Umbilical cord (tissue), 1 donor: ENCODE measurements at regions not wholly inside any gene's neighbourhood (a gene's known extent, or its start where the extent isn't known, plus 50 kb on each side); places are given as distances from the start of the nearest gene placed in this dataset.

Source experiments
- DNase-seq: peaks from one replicate; pipeline ENCODE4 v3.0.0-alpha.2; 2015; ENCODE audit warnings: low spot score

DNA sequence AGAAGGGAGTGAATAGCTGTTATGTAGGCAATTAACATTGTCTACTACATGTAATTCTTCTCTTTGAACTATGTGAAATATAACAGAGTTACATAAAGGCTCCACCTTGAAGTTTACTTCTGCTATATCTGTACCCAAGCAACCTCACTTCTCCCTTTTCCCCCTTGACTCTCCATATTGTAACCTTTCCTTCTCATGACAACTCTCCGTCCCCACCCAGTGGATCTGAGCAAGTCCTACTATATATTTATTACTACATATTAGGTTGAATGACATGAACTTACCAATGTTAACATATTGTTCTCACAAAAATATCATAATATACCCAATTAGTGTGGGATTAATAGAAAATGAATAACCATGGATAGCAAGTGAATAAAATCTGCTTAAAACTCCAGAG lies 93.2 kb upstream of the ATP8A1 start:
- DNase-seq: no peak

DNA sequence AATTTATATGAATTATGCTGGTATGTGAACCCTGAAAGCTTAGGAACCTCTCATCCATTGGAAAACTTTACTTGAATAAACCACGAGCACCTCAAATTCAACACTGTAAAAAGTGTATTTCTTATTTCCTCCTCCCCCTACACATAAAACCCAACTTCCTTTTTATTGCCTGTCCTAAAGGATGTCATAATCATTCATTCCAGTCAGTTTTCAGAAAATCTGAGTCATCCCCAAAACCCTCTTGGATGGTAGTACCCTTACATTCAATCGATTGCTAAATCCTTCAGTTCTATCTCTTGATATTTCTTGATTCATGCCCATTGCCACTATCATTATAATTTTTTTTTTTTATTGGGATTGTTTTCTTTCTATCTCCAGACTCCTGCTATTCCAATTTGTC lies 91.1 kb upstream of the ATP8A1 start:
- no peak for DNase-seq

DNA sequence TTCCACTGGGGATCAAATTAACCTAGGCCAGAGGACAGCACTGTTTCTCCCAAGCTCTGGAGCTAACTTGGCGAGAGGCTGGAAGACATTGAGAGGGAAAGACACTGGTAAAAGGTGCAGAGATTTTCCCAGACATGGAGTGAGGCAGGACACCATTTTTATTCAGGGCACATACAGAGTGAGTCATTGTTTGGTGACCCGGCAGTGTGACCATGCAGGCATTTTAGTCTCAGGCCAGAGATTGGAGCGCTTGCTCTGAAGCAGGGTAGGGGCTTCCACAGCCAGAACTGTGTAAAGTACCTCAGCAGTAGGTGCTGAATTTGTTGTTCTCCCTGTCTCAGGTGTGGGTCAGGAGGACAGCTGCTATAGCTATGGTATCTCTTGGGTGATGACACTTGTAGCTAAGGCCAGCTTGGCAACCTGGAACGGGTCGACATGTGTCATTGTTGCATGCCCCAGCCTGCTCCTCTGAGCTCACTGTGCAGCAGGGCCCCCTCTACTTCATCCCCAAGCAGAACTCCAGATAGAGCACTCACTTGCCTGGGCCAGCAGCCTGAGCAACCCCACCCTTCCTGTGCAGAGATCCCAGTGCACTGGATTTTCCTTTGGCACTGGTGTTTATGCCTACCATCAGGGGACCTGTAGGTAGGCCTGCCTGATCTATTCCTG lies 79.8 kb upstream of the ATP8A1 start:
- DNase-seq: no peak

DNA sequence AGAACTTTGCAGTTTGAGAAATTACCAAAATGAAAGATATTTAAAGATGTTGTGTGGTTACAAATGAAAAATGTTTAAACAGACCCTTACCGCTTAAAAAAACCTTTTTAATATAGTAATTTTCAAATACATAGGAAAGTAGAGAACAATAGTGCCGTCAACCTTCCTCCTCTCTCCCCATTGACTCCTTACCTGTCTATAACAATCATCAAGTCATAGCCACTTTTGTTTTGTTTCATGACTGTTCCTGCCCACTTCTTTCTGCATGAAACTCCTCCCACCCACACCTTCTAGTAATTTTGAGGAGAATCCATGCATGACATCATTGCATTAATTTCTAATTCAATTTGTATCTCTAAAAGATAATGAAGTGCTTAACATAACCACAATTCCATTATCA lies 76.5 kb upstream of the ATP8A1 start:
- DNase-seq: no peak

DNA sequence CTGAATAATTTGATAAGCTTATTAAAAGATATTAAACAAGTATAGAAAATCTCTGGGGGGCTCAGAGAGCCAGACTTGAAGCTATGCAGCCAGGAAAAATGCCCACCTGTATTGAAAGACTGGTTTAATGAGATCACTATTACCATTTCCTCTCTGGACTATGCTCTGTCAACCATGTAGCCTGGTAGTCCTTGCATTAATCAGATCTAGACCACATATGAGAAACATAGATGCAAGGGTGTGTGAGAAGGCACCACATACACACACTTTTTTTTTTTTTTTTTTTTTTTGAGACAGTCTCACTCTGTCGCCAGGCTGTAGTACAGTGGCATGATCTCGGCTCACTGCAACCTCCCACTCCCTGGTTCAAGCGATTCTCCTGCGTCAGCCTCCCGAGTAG lies 75.9 kb upstream of the ATP8A1 start:
- no peak for DNase-seq

DNA sequence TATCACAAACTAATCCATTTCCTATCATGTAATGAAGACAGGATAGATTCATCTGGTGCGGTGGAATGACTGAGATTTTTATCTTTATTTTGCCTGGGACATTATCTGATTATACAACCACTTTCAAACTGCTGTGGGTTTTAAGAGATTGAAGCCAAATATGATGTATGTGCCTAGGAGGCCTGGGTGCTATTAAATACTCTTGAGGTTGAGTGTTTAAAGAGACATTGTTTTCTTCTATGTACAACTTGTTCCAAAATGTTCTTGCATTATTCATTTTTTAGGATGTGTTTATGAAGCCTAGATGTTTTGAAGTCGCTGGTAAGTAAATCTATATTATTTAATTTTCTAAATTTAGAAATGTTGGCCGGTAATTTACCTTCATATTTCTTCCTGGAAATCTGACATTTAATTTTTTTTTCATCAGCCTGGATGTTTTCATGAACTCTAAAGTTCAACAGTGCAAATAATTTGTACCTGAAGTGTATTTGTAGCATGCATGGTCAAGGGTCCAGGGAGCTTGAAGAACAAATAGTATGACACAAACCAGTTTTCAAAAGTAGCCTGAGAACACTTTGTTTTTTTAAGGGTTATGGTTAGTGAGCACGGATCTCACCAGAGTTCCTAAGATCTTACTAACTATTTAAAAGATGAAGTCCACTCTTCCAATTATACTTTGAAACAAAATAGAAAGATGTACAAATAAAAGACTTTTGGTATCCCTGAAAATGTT lies 72.8 kb upstream of the ATP8A1 start:
- no peak for DNase-seq

DNA sequence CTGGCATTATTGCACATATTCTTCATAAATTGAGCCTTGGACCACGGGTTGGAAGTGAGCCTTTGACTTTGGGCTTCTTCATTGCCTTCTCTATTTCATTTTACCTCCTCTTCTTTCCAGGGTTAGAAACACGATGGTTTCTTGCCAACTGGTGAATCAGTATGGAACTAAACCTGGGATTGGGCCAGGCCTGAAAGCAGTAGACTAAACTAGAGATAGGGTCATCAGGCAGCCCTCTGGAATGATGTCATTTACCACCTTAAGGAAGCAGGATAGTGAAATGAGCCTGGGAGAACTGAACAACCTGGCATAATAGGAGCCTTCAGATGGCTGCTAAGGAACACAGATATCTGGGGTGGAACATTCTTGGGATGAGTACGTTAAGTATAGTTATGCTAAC lies 67.5 kb upstream of the ATP8A1 start:
- DNase-seq: no peak

DNA sequence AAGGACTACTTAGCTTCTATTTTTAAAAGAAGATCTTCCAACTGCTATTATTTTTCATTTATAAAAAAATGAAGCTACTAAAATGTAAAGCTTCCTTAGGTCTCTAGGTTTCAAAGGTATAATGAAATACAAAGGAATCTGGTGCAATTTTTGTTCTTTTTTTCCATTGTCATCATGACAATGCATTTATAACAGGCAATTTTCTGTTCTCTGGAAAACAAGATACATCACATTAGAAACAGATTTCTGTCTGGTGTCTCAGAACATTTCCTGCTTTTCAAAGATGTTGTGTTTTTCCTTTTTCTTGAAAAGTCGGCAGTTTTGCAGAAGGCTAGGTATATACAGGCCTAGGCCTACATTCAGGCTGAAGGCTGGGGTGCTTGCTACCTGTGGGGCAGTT lies 63.6 kb upstream of the ATP8A1 start:
- DNase-seq: no peak

DNA sequence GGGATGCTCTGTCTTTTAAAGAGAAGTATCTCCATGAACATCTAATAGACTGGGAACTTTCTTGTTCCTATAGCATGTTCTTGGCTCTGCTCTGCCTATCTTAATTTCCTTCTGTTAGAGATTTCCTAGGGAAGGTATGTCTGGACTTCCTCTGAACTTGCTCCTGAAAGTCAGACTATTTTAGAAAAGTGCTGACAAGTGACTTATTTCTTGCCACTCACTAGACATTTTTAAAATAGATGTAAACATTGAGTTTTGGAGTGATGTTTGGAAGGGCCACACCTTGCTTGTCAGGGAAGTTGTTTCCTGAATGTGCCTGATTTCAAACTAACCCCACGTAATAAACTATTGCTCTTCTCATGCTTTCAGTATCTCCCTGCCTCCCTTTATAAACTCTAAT lies 62.4 kb upstream of the ATP8A1 start:
- no peak for DNase-seq

DNA sequence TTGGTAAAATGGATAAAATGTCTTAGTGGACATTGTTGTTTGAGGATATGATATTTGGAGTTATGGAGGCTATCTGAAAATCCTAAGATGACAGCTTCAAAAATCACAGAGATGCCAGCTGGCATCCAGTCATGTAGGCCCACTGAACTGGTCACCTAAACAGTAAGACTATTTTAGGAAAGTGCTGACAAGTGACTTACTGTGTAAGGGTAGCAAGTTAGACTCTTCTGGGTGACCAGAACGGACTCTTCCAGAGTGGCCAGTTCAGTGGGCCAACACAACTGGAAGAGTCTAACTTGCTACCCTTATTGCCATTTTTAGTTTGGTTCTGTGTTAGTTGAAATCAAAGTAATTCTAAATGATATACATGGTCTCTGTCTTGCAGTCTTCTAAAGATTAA lies 61.4 kb upstream of the ATP8A1 start:
- DNase-seq: no peak

DNA sequence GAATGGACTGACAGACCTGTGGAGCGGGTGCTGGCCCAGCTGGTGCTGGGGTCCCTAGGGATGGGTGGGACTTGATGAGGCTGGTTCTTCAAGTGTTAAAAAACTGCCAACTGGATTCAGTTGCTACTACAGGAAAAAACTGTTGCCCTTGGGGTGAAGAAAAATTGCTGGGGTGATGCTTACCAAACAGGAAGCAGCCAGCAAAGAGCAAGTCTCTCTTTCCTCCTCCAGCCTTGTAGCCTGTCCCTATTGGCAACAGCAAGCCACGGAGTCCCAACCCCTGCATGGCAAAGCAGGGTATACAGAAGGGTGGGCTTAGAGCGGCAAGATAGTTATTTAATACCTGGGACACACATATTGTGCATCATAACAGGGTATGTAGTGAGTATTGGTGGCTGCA lies 60.1 kb upstream of the ATP8A1 start:
- DNase-seq: no peak

DNA sequence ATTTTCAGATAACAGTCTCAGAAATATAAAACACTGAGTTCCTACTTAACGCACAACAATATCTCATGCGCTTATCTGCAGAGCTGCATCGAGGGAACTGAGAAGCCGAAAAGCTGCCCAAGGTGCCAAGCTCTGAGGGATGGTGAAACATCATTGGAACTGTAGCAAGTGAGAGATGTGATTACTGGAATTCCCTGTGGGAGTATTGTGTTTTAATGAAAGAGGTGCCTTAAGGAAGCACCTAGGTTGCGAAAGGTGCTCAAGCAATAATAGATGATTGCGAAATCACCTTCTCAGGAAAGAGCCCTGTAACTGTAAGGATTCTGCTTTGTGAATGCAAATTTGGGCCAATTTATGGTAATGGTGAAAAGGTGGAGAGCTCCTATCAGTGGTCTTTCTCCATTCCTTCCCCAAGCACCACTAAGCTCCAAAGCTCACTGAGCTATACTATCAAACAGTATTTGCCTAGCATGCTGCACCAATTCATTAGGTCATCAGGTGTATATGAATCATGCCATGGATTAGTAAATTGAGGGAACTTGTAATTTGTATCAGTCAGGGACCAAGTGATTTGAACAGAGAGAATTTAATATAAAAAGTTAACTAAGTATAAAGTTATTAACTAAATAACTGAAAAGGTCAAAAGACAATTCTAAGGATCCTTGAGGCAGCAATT lies 59.0 kb upstream of the ATP8A1 start:
- no peak for DNase-seq

DNA sequence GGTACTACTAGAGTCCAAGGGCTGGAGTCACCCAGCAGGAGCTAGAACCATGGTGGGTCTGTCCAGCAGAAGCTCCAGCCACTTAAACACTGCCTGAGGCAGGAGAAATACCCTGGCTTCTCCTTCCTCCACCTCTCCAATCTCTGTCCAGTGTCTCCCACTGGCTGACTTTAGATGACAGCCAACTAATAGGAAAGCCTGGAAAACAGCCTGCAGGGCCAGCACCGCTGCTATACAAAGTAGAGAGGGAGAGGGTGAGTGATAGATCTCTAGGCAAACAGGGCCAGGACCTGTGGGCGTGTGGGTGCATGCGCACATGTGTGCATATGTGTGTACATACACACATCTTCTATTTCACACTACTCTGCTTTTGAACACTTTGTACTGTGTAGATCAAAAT lies 56.5 kb upstream of the ATP8A1 start:
- no peak for DNase-seq

DNA sequence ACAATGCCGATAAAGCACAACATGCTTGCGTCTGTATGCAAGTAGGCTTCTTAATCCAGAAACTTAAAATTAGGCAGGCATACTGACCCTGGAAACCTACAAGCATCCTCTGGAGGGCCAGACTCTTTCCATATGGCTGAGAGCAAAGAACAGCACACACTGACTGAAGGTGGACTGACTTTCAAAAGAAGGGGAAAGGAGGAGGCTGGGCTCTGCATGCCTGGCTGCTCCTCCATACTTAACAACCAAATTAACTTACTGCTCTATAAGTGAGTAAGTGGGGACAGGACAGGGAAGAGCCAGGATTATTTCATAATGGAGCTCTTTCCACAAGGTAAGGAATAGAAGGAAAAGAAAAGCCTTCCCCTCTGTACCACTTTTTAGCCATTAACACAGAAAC lies 55.9 kb upstream of the ATP8A1 start:
- no peak for DNase-seq

DNA sequence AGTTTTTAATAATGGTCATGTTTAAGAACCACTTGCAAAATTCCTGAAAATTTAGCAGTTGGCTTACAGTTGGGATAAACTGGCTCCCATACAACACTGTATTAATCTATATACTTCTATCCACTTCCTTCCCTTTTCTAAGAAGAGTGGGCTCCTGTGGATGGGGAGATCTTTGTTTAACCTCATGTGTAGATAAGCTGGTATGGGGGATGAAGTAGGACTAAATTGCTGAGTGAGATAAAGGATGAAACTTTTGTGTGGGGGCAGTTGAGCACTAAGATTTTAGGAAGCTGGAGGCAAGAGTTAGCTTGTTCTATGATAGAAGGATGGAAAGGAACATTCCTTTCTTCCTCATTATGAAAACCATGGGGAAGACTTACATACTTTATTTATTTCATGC lies 54.6 kb upstream of the ATP8A1 start:
- no peak for DNase-seq

DNA sequence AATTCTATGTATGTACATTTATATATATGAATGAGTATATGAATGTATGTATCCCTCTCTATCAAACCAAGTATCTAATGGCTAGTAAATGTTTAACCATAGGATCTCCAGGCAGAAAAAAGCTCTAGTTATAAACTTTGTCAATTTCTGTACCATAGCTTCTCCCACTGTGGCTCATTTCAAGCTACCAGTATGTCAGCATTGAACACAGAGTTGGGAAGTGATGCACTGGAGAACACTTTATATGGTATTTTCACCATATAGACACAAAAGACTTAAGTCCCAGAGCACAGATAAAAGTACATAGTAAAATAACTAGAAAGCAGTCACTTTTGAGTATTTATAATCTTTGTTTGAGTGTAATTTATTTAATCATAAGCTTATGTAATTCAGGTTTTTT lies 53.9 kb upstream of the ATP8A1 start:
- DNase-seq: no peak

DNA sequence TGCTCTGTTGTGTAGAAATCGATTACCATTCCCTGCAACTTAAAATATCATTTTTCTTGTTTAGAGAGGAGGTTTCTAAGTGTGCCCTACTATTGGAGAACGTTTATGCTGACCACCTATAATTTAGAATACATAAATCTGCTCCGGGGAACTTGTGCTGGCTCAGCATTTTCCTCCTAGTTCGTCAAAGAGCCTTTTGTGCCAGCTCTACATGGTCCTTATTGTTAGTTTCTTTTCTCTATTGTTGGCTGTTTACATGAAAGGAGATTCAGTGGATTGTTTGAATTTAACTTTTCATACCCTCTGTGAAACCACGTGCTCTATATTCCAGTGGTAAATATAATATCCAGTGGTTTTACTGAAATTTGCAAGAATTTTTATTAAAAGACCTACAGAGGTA lies 53.4 kb upstream of the ATP8A1 start:
- no peak for DNase-seq

DNA sequence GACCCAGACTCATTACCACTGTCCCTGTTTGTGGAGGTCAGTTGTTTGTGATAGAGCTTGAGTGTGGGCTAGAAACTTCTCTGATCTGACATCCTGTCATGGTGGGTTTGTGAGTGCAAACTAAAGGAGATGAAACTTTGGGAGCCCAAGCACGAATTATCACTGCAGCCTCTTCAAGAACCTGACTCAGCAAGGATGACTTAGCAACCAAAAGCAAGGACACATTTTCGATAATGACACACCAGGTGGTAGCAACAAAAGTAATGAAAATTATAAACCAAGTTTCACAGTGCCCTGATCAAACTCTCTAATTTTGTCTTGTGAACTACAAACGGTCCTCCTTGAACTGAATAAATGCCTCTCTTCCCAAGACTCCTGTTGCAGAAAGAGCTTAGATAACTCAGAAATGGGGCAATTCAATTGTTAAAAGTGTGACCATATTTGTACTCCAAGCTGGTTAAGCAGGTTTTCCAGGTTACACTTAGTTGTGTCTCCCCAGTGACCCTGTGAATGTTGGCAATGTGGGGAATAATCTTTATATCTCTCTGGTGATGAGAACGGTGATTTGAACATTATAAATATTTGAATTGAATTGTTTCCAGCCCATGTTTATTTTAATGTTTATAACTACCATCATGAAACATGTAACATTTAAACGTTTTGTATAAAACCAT lies 52.6 kb upstream of the ATP8A1 start:
- DNase-seq: peak; percentile 11

DNA sequence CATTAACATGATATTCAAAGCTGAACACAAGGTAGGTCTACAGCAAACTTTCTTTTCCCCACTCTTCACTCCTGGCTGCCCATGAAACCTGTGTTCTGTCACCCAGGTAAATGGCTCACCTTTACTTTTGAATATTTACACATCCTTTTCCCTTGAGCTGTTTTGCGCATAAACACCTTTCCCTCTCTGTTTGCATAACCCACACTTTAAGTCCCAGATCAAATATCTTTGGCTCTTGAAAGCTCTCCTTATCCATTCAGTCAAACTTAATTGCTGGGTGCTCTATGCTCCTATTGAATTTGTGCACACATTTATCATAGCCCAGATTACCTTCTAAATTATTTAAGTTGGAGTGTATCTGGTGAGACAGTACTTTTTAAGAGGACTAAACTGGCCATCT lies 51.7 kb upstream of the ATP8A1 start:
- no peak for DNase-seq
